ENCODE measurements at regions not wholly inside any gene's neighbourhood (a gene's known extent, or its start where the extent isn't known, plus 50 kb on each side); places are given as distances from the start of the nearest gene placed in this dataset.

- WGBS, 2 donors (ENCODE audit: extremely low coverage in 2 of 2, insufficient read length in 2 of 2, insufficient replicate concordance in 1 of 2), result no CpG with 5 or more reads among the region's 2 CpGs
- H2BK12ac ChIP-seq (ENCODE audit: low read length), result no peak overlapping the region
Measured at GRCh38 chr2:122651236-122651635, 895.8 kb downstream of the TSN start.

GRCh38 chr2:122651780-122652179, 896.3 kb downstream of the TSN start:
- H3K27ac ChIP-seq (replicated peaks; ENCODE audit: low read length), result no peak overlapping the region
- H3K23ac ChIP-seq (ENCODE audit: low read depth, low read length, poor library complexity), result no peak overlapping the region
- DNase-seq (ENCODE audit: low spot score), result no peak
- no peak overlapping the region for H3K9ac ChIP-seq (ENCODE audit: low read depth, low read length, poor library complexity)
- H3K9me3 ChIP-seq (replicated peaks in 1 of 2; ENCODE audit: control insufficient read depth in 2 of 2, insufficient read depth in 1 of 2, low read depth in 1 of 2, low read length in 2 of 2), result no peaks in the 10 kb centered on the region
- no peak overlapping the region for H3K4ac ChIP-seq (ENCODE audit: low read length)
- no peak overlapping the region for H3K18ac ChIP-seq (ENCODE audit: low read length)
- no peak overlapping the region for H3K14ac ChIP-seq (ENCODE audit: low read length)
- no peak overlapping the region for H2BK15ac ChIP-seq (ENCODE audit: low read length)
- H3K4me3 ChIP-seq (ENCODE audit: low read length in 2 of 2), result no peak overlapping the region
- H3K27me3 ChIP-seq (ENCODE audit: control insufficient read depth in 3 of 3, insufficient read depth in 3 of 3, low read depth in 1 of 3, low read length in 3 of 3), result no peaks in the 10 kb centered on the region
- no CpG with 5 or more reads among the region's 2 CpGs for WGBS, 2 donors (ENCODE audit: extremely low coverage in 2 of 2, insufficient read length in 2 of 2, insufficient replicate concordance in 1 of 2)
- H2BK5ac ChIP-seq (ENCODE audit: low read length), result no peak overlapping the region
- H4K8ac ChIP-seq (ENCODE audit: low read depth, low read length), result no peak overlapping the region
- no peaks in the 10 kb centered on the region for H3K4me1 ChIP-seq (ENCODE audit: control insufficient read depth in 2 of 2, insufficient read depth in 1 of 2, low read depth in 1 of 2, low read length in 2 of 2)
- no peak overlapping the region for H4K91ac ChIP-seq (ENCODE audit: low read depth, low read length, poor library complexity)
- H2BK120ac ChIP-seq (ENCODE audit: low read depth, low read length), result no peak overlapping the region
- H3K36me3 ChIP-seq (replicated peaks in 1 of 2; ENCODE audit: control insufficient read depth in 2 of 2, insufficient read depth in 2 of 2, low read length in 2 of 2), result no peaks in the 10 kb centered on the region
- H3K79me1 ChIP-seq (ENCODE audit: low read depth, low read length), result no peaks in the 10 kb centered on the region
- no peak overlapping the region for H2AK5ac ChIP-seq (ENCODE audit: low read depth, low read length)
- no peak overlapping the region for H2AFZ ChIP-seq (ENCODE audit: low read length)
- no peak overlapping the region for H2BK12ac ChIP-seq (ENCODE audit: low read length)
- no peak overlapping the region for H3K4me2 ChIP-seq (ENCODE audit: insufficient read depth, low read length, poor library complexity, severe bottlenecking)

More at GRCh38 chr2:122651236-122651635, 895.8 kb downstream of the TSN start:
- no peak for DNase-seq (ENCODE audit: low spot score)
- H3K18ac ChIP-seq (ENCODE audit: low read length), result no peak overlapping the region
- H2AK5ac ChIP-seq (ENCODE audit: low read depth, low read length), result no peak overlapping the region
- no peak overlapping the region for H3K4me3 ChIP-seq (ENCODE audit: low read length in 2 of 2)
- no peak overlapping the region for H2BK120ac ChIP-seq (ENCODE audit: low read depth, low read length)
- no peak overlapping the region for H2BK5ac ChIP-seq (ENCODE audit: low read length)
- no peaks in the 10 kb centered on the region for H3K27me3 ChIP-seq (ENCODE audit: control insufficient read depth in 3 of 3, insufficient read depth in 3 of 3, low read depth in 1 of 3, low read length in 3 of 3)
- H3K27ac ChIP-seq (replicated peaks; ENCODE audit: low read length), result no peak overlapping the region
- no peaks in the 10 kb centered on the region for H3K9me3 ChIP-seq (replicated peaks in 1 of 2; ENCODE audit: control insufficient read depth in 2 of 2, insufficient read depth in 1 of 2, low read depth in 1 of 2, low read length in 2 of 2)
- no peak overlapping the region for H3K4me2 ChIP-seq (ENCODE audit: insufficient read depth, low read length, poor library complexity, severe bottlenecking)
- H3K79me1 ChIP-seq (ENCODE audit: low read depth, low read length), result no peaks in the 10 kb centered on the region
- H3K23ac ChIP-seq (ENCODE audit: low read depth, low read length, poor library complexity), result no peak overlapping the region
- H3K4me1 ChIP-seq (ENCODE audit: control insufficient read depth in 2 of 2, insufficient read depth in 1 of 2, low read depth in 1 of 2, low read length in 2 of 2), result no peaks in the 10 kb centered on the region
- no peaks in the 10 kb centered on the region for H3K36me3 ChIP-seq (replicated peaks in 1 of 2; ENCODE audit: control insufficient read depth in 2 of 2, insufficient read depth in 2 of 2, low read length in 2 of 2)
- H3K14ac ChIP-seq (ENCODE audit: low read length), result no peak overlapping the region
- H2BK15ac ChIP-seq (ENCODE audit: low read length), result no peak overlapping the region
- H2AFZ ChIP-seq (ENCODE audit: low read length), result no peak overlapping the region
- H3K4ac ChIP-seq (ENCODE audit: low read length), result no peak overlapping the region
- H4K8ac ChIP-seq (ENCODE audit: low read depth, low read length), result no peak overlapping the region
- no peak overlapping the region for H3K9ac ChIP-seq (ENCODE audit: low read depth, low read length, poor library complexity)
- no peak overlapping the region for H4K91ac ChIP-seq (ENCODE audit: low read depth, low read length, poor library complexity)

GRCh38 chr2:122652670-122653069, 897.2 kb downstream of the TSN start:
- Histone ChIP-seq H3K23ac (ENCODE audit: low read depth, low read length, poor library complexity) (no peak overlapping the region), H3K4me1 (ENCODE audit: control insufficient read depth in 2 of 2, insufficient read depth in 1 of 2, low read depth in 1 of 2, low read length in 2 of 2) (no peaks in the 10 kb centered on the region), H3K4me2 (ENCODE audit: insufficient read depth, low read length, poor library complexity, severe bottlenecking) (no peak overlapping the region), H2AFZ (ENCODE audit: low read length) (no peak overlapping the region), H2BK120ac (ENCODE audit: low read depth, low read length) (no peak overlapping the region), H3K14ac (ENCODE audit: low read length) (no peak overlapping the region), H3K4me3 (ENCODE audit: low read length in 2 of 2) (no peak overlapping the region), H3K18ac (ENCODE audit: low read length) (no peak overlapping the region), H3K27ac (replicated peaks; ENCODE audit: low read length) (no peak overlapping the region), H2AK5ac (ENCODE audit: low read depth, low read length) (no peak overlapping the region), H3K27me3 (ENCODE audit: control insufficient read depth in 3 of 3, insufficient read depth in 3 of 3, low read depth in 1 of 3, low read length in 3 of 3) (no peaks in the 10 kb centered on the region), H3K4ac (ENCODE audit: low read length) (no peak overlapping the region), H4K91ac (ENCODE audit: low read depth, low read length, poor library complexity) (no peak overlapping the region), H2BK5ac (ENCODE audit: low read length) (no peak overlapping the region), H3K79me1 (ENCODE audit: low read depth, low read length) (no peaks in the 10 kb centered on the region), H2BK12ac (ENCODE audit: low read length) (no peak overlapping the region), H3K9me3 (replicated peaks in 1 of 2; ENCODE audit: control insufficient read depth in 2 of 2, insufficient read depth in 1 of 2, low read depth in 1 of 2, low read length in 2 of 2) (no peaks in the 10 kb centered on the region), H4K8ac (ENCODE audit: low read depth, low read length) (no peak overlapping the region), H3K9ac (ENCODE audit: low read depth, low read length, poor library complexity) (no peak overlapping the region), H3K36me3 (replicated peaks in 1 of 2; ENCODE audit: control insufficient read depth in 2 of 2, insufficient read depth in 2 of 2, low read length in 2 of 2) (no peaks in the 10 kb centered on the region), H2BK15ac (ENCODE audit: low read length) (no peak overlapping the region)
- no CpG with 5 or more reads among the region's 3 CpGs for WGBS, 2 donors (ENCODE audit: extremely low coverage in 2 of 2, insufficient read length in 2 of 2, insufficient replicate concordance in 1 of 2)
- no peak for DNase-seq (ENCODE audit: low spot score)

GRCh38 chr2:122656403-122656802, 901.0 kb downstream of the TSN start:
- no peak for DNase-seq (ENCODE audit: low spot score)
- no peak overlapping the region for H2BK12ac ChIP-seq (ENCODE audit: low read length)
- no peaks in the 10 kb centered on the region for H3K36me3 ChIP-seq (replicated peaks in 1 of 2; ENCODE audit: control insufficient read depth in 2 of 2, insufficient read depth in 2 of 2, low read length in 2 of 2)
- H3K9ac ChIP-seq (ENCODE audit: low read depth, low read length, poor library complexity), result no peak overlapping the region
- H3K79me1 ChIP-seq (ENCODE audit: low read depth, low read length), result no peaks in the 10 kb centered on the region
- peaks cover 0 to 8% (median 0%) of the 10 kb centered on the region in 3 experiments for H3K27me3 ChIP-seq (ENCODE audit: control insufficient read depth in 3 of 3, insufficient read depth in 3 of 3, low read depth in 1 of 3, low read length in 3 of 3)
- no peak overlapping the region for H2AK5ac ChIP-seq (ENCODE audit: low read depth, low read length)
- no peak overlapping the region for H4K91ac ChIP-seq (ENCODE audit: low read depth, low read length, poor library complexity)
- H3K18ac ChIP-seq (ENCODE audit: low read length), result no peak overlapping the region
- H3K9me3 ChIP-seq (replicated peaks in 1 of 2; ENCODE audit: control insufficient read depth in 2 of 2, insufficient read depth in 1 of 2, low read depth in 1 of 2, low read length in 2 of 2), result no peaks in the 10 kb centered on the region
- H3K14ac ChIP-seq (ENCODE audit: low read length), result no peak overlapping the region
- H2BK15ac ChIP-seq (ENCODE audit: low read length), result no peak overlapping the region
- H3K4me2 ChIP-seq (ENCODE audit: insufficient read depth, low read length, poor library complexity, severe bottlenecking), result no peak overlapping the region
- no peak overlapping the region for H4K8ac ChIP-seq (ENCODE audit: low read depth, low read length)
- no peak overlapping the region for H3K4ac ChIP-seq (ENCODE audit: low read length)
- no peak overlapping the region for H2BK120ac ChIP-seq (ENCODE audit: low read depth, low read length)
- no peak overlapping the region for H3K4me3 ChIP-seq (ENCODE audit: low read length in 2 of 2)
- H2AFZ ChIP-seq (ENCODE audit: low read length), result no peak overlapping the region
- no peak overlapping the region for H3K23ac ChIP-seq (ENCODE audit: low read depth, low read length, poor library complexity)
- H3K4me1 ChIP-seq (ENCODE audit: control insufficient read depth in 2 of 2, insufficient read depth in 1 of 2, low read depth in 1 of 2, low read length in 2 of 2), result peaks cover 4 to 6% of the 10 kb centered on the region in 2 donors
- H3K27ac ChIP-seq (replicated peaks; ENCODE audit: low read length), result no peak overlapping the region
- WGBS, 2 donors (ENCODE audit: extremely low coverage in 2 of 2, insufficient read length in 2 of 2, insufficient replicate concordance in 1 of 2), result no CpG with 5 or more reads among the region's 3 CpGs
- H2BK5ac ChIP-seq (ENCODE audit: low read length), result no peak overlapping the region

Measured in neuronal stem cell (in vitro differentiated cells).